ENCODE measurements at regions not wholly inside any gene's neighbourhood (a gene's known extent, or its start where the extent isn't known, plus 50 kb on each side); places are given as distances from the start of the nearest gene placed in this dataset.

- no peak for DNase-seq (ENCODE audit: low read depth)
Observed at GRCh38 chr15:98555173-98555515, 93.2 kb upstream of the IGF1R start.

DNA sequence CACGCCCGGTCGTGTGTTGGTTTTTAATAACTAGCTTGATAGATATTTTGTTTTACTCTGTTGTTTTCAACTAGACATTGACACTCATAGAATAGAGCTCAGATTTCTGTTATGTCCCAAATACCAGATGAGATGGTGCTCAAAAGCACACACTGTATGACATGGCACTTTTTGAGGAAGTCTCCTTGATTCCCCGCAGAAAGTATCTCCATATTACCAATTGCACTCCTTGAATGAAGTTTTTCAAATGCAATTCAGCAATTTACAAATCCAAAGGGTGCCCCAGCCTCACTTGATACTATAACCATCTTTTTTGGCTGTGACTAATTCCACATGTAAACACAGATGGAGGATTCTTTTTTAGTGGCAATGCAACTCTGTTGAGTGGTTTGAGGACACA, 92.0 kb upstream of the IGF1R start:
- no peak for DNase-seq (ENCODE audit: low read depth)

GRCh38 chr15:98560338-98560737, 88.0 kb upstream of the IGF1R start:
- DNase-seq (ENCODE audit: low read depth) = no peak

- DNase-seq (ENCODE audit: low read depth) = no peak
Observed at GRCh38 chr15:98561169-98561941, 87.0 kb upstream of the IGF1R start.

- DNase-seq (ENCODE audit: low read depth) = no peak
Observed at GRCh38 chr15:98562331-98562937, 85.9 kb upstream of the IGF1R start.

GRCh38 chr15:98565566-98565965, 82.8 kb upstream of the IGF1R start:
- DNase-seq (ENCODE audit: low read depth) = no peak

DNA sequence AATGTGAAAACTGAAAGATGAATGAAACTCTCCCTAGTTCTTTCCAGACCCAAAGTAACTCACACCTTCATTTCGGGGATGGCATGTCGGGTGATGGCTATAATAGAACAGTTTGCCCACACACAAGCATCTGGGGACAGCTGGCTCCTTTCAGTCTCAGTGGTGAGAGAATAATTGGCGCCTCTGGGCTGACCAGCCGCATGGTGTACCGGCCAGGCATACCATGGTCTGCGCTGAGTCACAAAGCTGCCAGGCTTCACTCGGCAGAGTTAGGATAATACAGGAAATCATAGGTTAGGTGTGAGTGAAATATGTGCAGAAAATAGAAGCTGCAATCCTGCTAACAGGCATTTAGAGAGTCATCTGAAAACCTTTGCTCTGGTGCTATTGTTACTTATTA, 80.4 kb upstream of the IGF1R start:
- no peak for DNase-seq (ENCODE audit: low read depth)

GRCh38 chr15:98568382-98569017, 79.8 kb upstream of the IGF1R start:
- DNase-seq (ENCODE audit: low read depth) = no peak

GRCh38 chr15:98570119-98570518, 78.2 kb upstream of the IGF1R start:
- no peak for DNase-seq (ENCODE audit: low read depth)

- no peak for DNase-seq (ENCODE audit: low read depth)
Observed at GRCh38 chr15:98580572-98580971, 67.8 kb upstream of the IGF1R start.

GRCh38 chr15:98581715-98582114, 66.6 kb upstream of the IGF1R start:
- no peak for DNase-seq (ENCODE audit: low read depth)

DNA sequence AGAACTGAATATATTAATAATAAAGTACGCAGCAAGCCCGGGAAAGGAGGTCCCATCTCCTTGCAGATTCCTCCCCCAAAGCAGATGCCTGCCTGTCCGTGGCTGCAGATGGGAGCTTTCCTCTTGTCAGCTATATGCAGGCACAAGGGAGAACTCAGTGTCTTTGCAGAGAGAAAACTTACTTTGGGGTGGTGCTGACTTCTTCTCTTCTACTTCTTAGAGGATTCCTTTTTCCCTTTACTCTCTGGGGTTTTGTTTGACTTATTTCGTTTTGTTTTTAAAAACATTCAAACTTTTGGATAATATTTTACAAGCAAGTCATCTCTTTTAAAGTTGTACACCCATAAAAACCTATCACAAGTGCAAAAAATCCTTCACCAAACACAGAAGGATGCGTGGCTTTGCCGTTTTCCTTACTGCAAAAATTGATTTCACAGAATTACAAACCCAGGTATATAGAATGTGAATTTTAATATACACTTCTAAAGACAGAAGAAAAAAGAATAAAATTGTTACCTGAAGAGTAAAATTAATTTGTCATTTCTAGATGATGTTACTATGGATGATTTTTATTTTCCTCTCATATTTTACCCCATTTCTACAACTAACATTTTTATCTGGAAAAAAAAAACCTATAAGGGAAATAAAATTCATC, 65.3 kb upstream of the IGF1R start:
- no peak for DNase-seq (ENCODE audit: low read depth)

DNA sequence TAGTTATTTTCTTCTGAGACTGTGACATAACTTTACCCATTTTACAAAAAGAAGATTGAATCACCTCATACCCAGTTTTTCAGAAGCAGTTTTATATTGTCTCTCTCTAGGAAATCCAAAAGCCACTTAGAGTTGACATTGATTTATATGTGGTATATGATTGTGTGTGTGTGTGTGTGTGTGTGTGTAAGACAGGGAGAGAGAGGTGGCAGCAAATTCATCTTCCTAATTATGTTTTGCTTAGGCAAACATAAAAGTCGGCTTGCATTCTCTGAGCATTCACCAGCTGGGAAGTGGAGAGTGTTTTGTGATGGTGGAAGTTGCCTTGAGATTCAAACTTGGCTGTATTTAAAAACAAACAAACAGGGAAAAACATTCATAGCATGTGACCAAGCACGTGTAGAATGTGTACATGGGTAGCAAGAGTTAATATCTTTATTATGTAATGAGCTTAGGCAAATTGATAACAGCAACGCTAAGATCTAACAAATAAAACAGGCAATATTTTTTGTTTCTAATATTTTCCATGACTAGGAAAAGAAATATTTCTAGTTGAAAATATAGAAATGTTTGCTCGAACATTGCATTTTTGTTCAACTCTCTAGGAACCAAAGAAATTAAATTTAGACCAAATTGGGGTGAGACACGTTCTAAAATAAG, 64.4 kb upstream of the IGF1R start:
- DNase-seq (ENCODE audit: low read depth) = no peak

DNA sequence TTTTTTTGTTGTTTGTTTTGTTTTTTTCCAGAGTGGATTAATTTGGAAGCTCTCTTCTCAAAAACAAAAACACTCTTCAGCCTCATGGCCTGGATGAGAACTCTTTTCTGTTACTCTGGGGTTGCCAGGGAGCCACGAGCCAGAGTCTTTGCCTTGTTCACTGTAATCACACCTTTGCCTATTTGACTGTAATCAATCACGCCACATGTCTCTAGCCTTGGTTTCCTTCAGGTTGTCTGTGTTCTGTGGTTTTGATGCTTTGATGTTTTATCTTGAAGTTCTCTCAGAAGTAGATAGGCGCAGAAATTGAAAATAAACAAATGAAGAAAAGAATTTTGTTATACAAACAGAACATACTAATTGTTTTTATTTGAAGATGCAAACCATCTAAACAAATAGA, 62.3 kb upstream of the IGF1R start:
- no peak for DNase-seq (ENCODE audit: low read depth)

DNA sequence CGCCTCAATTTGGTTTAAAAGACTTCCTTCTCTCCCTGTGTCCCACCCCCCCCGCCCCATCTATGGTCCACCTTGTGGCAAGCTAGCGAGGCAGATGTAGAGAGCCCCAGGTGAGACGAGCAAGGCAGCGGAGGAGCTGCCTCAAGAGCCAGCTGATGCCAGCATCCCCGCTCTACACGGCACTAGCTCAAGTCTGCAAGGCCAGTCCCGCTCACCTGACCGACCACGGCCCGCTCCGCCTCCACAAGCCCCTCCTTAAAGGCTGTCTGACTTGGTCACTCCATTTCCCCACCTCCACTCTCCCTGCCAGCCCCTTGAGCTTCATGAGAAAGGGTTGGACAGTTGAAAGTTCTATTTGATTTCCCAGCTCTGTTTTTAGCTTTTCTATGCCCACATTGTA, 56.2 kb upstream of the IGF1R start:
- DNase-seq (ENCODE audit: low read depth) = no peak

- no peak for DNase-seq (ENCODE audit: low read depth)
Observed at GRCh38 chr15:98596131-98596530, 52.2 kb upstream of the IGF1R start.

DNA sequence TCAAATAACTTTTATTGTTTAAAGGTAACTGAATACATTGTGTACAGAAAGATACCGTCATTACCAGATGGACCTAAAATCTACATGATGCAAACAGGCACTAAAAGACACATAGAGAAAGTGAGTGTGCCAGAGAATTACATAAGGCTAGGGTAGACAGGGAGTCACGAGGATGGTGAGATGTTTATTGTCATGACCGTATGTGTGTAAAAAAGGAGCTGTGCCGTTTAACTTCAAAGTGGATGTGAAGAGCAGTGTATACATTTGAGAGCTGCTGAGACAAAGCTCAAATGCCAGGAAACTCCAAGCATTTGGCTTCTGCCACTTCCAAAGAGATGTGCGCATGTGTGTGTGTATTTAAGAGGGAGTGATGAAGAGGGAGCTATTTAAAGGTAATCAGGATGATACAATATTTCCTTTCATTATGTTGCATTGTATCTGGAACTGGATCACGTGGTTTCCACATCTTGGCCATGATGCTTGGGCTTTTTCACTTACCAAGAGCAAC, 51.4 kb upstream of the IGF1R start:
- DNase-seq (ENCODE audit: low read depth) = no peak

GRCh38 chr15:98597666-98598065, 50.7 kb upstream of the IGF1R start:
- peak; percentile 44 for DNase-seq (ENCODE audit: low read depth)
